PFSK-1 (cell line): ENCODE measurements at regions not wholly inside any gene's neighbourhood (a gene's known extent, or its start where the extent isn't known, plus 50 kb on each side); places are given as distances from the start of the nearest gene placed in this dataset.

Experiments
- FOXP2 ChIP-seq: optimal IDR thresholded peaks from 2 replicates; pipeline ENCODE3; 2011; ENCODE audit warnings: borderline replicate concordance, control low read depth, inconsistent platforms; ENCODE audit not compliant: insufficient read depth; ENCODE audit errors: extremely low read length, extremely low read depth
- POLR2AphosphoS5 ChIP-seq: IDR thresholded peaks from 2 replicates; pipeline ENCODE4 v1.6.1; 2012; ENCODE audit warnings: low read depth, mild to moderate bottlenecking, control low read depth, low read length, moderate library complexity
- REST ChIP-seq, 2 experiments: IDR thresholded peaks; 2 replicates each; pipeline versions ENCODE4 v1.6.1 to v1.8.0; 2011 to 2012; ENCODE audit warnings: low read depth in 2 of 2, low read length in 2 of 2, control low read depth in 1 of 2, inconsistent platforms in 1 of 2, mild to moderate bottlenecking in 1 of 2, moderate library complexity in 1 of 2; ENCODE audit not compliant: insufficient read depth in 1 of 2
- SIN3A ChIP-seq: IDR thresholded peaks from 2 replicates; pipeline ENCODE4 v1.6.1; 2012; ENCODE audit warnings: mild to moderate bottlenecking, low read length, moderate library complexity, borderline replicate concordance; ENCODE audit not compliant: insufficient read depth
- TAF1 ChIP-seq: IDR thresholded peaks from 2 replicates; pipeline ENCODE4 v1.6.1; 2012; ENCODE audit warnings: low read length, control low read depth, borderline replicate concordance; ENCODE audit not compliant: insufficient read depth

- no peak for TF ChIP-seq SIN3A
- no peak for TF ChIP-seq REST (IDR thresholded peaks at IDR 0.05; ENCODE audit: insufficient read depth in 1 of 2, low read depth in 2 of 2, low read length in 2 of 2)
- TF ChIP-seq TAF1 = no peak
- no peak for TF ChIP-seq FOXP2
- TF ChIP-seq POLR2AphosphoS5 = no peak
Observed at GRCh38 chr5:61280761-61281427, 51.2 kb upstream of the ZSWIM6 start.

GRCh38 chr5:61281686-61282085, 50.4 kb upstream of the ZSWIM6 start:
- TF ChIP-seq SIN3A (no peak), TAF1 (no peak), REST (IDR thresholded peaks at IDR 0.05; ENCODE audit: insufficient read depth in 1 of 2, low read depth in 2 of 2, low read length in 2 of 2) (no peak), POLR2AphosphoS5 (no peak), FOXP2 (no peak)
